ENCODE measurements at regions not wholly inside any gene's neighbourhood (a gene's known extent, or its start where the extent isn't known, plus 50 kb on each side); places are given as distances from the start of the nearest gene placed in this dataset.

GRCh38 chr9:107982745-107983144 lies 493.2 kb upstream of the KLF4 start:
- Histone ChIP-seq H3K36me3 (ENCODE audit: insufficient read depth, low read length) (no peaks in the 10 kb centered on the region), H2AFZ (ENCODE audit: low read depth, low read length) (no peak overlapping the region), H3K79me2 (ENCODE audit: insufficient read depth, low read length) (no peaks in the 10 kb centered on the region), H3K4me1 (ENCODE audit: insufficient read depth, low read length) (no peaks in the 10 kb centered on the region), H3K9me3 (ENCODE audit: insufficient read depth, low read depth, low read length) (no peaks in the 10 kb centered on the region), H3K4me2 (ENCODE audit: low read length) (no peak overlapping the region), H4K20me1 (ENCODE audit: insufficient read depth, low read length) (no peaks in the 10 kb centered on the region), H3K27me3 (ENCODE audit: insufficient read depth, low read length) (no peaks in the 10 kb centered on the region), H3K4me3 (ENCODE audit: insufficient read depth, low read depth, low read length) (no peak overlapping the region), H3K9ac (ENCODE audit: low read length) (no peak overlapping the region), H3K27ac (ENCODE audit: low read depth, low read length) (no peak overlapping the region)
- H3K27ac Mint-ChIP-seq (ENCODE audit: unreplicated experiment) = no peak overlapping the region
- H3K36me3 Mint-ChIP-seq (ENCODE audit: low read depth, unreplicated experiment) = no peaks in the 10 kb centered on the region
- H3K9me3 Mint-ChIP-seq (ENCODE audit: unreplicated experiment) = no peaks in the 10 kb centered on the region
- H3K4me1 Mint-ChIP-seq (ENCODE audit: low read depth, unreplicated experiment) = no peaks in the 10 kb centered on the region
- no peak for FAIRE-seq
- no peak for DNase-seq (ENCODE audit: low read depth)
- H3K27me3 Mint-ChIP-seq (ENCODE audit: low read depth, unreplicated experiment) = no peaks in the 10 kb centered on the region
- H3K4me3 Mint-ChIP-seq (ENCODE audit: unreplicated experiment) = no peak overlapping the region
- TF ChIP-seq EZH2 (IDR thresholded peaks at IDR 0.05; ENCODE audit: insufficient read depth, low read length) = no peak
- TF ChIP-seq, protein P1, sequence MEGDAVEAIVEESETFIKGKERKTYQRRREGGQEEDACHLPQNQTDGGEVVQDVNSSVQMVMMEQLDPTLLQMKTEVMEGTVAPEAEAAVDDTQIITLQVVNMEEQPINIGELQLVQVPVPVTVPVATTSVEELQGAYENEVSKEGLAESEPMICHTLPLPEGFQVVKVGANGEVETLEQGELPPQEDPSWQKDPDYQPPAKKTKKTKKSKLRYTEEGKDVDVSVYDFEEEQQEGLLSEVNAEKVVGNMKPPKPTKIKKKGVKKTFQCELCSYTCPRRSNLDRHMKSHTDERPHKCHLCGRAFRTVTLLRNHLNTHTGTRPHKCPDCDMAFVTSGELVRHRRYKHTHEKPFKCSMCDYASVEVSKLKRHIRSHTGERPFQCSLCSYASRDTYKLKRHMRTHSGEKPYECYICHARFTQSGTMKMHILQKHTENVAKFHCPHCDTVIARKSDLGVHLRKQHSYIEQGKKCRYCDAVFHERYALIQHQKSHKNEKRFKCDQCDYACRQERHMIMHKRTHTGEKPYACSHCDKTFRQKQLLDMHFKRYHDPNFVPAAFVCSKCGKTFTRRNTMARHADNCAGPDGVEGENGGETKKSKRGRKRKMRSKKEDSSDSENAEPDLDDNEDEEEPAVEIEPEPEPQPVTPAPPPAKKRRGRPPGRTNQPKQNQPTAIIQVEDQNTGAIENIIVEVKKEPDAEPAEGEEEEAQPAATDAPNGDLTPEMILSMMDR (IDR thresholded peaks at IDR 0.05; ENCODE audit: insufficient read depth, low read depth, low read length) = no peak

DNA sequence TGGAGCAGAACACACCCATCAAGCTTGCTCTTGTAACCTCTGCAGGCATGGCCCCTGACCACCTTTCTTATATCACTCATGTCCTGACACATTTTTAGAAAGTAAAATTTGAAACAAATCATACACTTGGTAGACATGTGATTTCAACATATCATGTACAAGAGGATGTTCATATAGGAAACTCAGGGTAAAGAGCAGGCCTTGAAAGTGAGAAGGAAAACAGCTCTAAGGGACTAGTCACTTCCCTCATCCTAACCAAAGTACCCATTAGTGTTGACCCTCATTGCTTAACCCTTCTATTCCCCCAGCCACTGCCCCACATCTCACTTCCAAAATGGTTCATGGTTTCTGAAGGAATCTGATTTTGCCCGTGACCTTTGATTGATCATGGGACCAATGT lies 492.4 kb upstream of the KLF4 start:
- Histone ChIP-seq H3K27me3 (ENCODE audit: insufficient read depth, low read length) (no peaks in the 10 kb centered on the region), H3K4me1 (ENCODE audit: insufficient read depth, low read length) (no peaks in the 10 kb centered on the region), H3K4me3 (ENCODE audit: insufficient read depth, low read depth, low read length) (no peak overlapping the region), H4K20me1 (ENCODE audit: insufficient read depth, low read length) (no peaks in the 10 kb centered on the region), H3K36me3 (ENCODE audit: insufficient read depth, low read length) (no peaks in the 10 kb centered on the region), H3K27ac (ENCODE audit: low read depth, low read length) (no peak overlapping the region), H3K4me2 (ENCODE audit: low read length) (no peak overlapping the region), H3K9me3 (ENCODE audit: insufficient read depth, low read depth, low read length) (no peaks in the 10 kb centered on the region), H2AFZ (ENCODE audit: low read depth, low read length) (no peak overlapping the region), H3K79me2 (ENCODE audit: insufficient read depth, low read length) (no peaks in the 10 kb centered on the region), H3K9ac (ENCODE audit: low read length) (no peak overlapping the region)
- Mint-ChIP-seq H3K4me3 (ENCODE audit: unreplicated experiment) (no peak overlapping the region), H3K9me3 (ENCODE audit: unreplicated experiment) (no peaks in the 10 kb centered on the region), H3K4me1 (ENCODE audit: low read depth, unreplicated experiment) (no peaks in the 10 kb centered on the region), H3K27ac (ENCODE audit: unreplicated experiment) (no peak overlapping the region), H3K27me3 (ENCODE audit: low read depth, unreplicated experiment) (no peaks in the 10 kb centered on the region), H3K36me3 (ENCODE audit: low read depth, unreplicated experiment) (no peaks in the 10 kb centered on the region)
- DNase-seq (ENCODE audit: low read depth) = no peak
- FAIRE-seq = no peak
- no peak for TF ChIP-seq EZH2 (IDR thresholded peaks at IDR 0.05; ENCODE audit: insufficient read depth, low read length)
- TF ChIP-seq, protein P1 (IDR thresholded peaks at IDR 0.05; ENCODE audit: insufficient read depth, low read depth, low read length) = no peak

GRCh38 chr9:107980984-107981383 lies 491.4 kb upstream of the KLF4 start:
- Histone ChIP-seq H3K9me3 (ENCODE audit: insufficient read depth, low read depth, low read length) (no peaks in the 10 kb centered on the region), H3K4me2 (ENCODE audit: low read length) (no peak overlapping the region), H3K4me1 (ENCODE audit: insufficient read depth, low read length) (no peaks in the 10 kb centered on the region), H3K4me3 (ENCODE audit: insufficient read depth, low read depth, low read length) (no peak overlapping the region), H4K20me1 (ENCODE audit: insufficient read depth, low read length) (no peaks in the 10 kb centered on the region), H3K27me3 (ENCODE audit: insufficient read depth, low read length) (no peaks in the 10 kb centered on the region), H3K79me2 (ENCODE audit: insufficient read depth, low read length) (no peaks in the 10 kb centered on the region), H3K36me3 (ENCODE audit: insufficient read depth, low read length) (no peaks in the 10 kb centered on the region), H3K27ac (ENCODE audit: low read depth, low read length) (no peak overlapping the region), H2AFZ (ENCODE audit: low read depth, low read length) (no peak overlapping the region), H3K9ac (ENCODE audit: low read length) (no peak overlapping the region)
- H3K27ac Mint-ChIP-seq (ENCODE audit: unreplicated experiment) = no peak overlapping the region
- H3K36me3 Mint-ChIP-seq (ENCODE audit: low read depth, unreplicated experiment) = no peaks in the 10 kb centered on the region
- FAIRE-seq (no peak), DNase-seq (ENCODE audit: low read depth) (no peak)
- H3K4me3 Mint-ChIP-seq (ENCODE audit: unreplicated experiment) = no peak overlapping the region
- H3K27me3 Mint-ChIP-seq (ENCODE audit: low read depth, unreplicated experiment) = peaks cover 3% of the 10 kb centered on the region
- no peaks in the 10 kb centered on the region for H3K9me3 Mint-ChIP-seq (ENCODE audit: unreplicated experiment)
- no peaks in the 10 kb centered on the region for H3K4me1 Mint-ChIP-seq (ENCODE audit: low read depth, unreplicated experiment)
- TF ChIP-seq, protein P1 (IDR thresholded peaks at IDR 0.05; ENCODE audit: insufficient read depth, low read depth, low read length) = no peak
- TF ChIP-seq EZH2 (IDR thresholded peaks at IDR 0.05; ENCODE audit: insufficient read depth, low read length) = no peak

All from astrocyte (in vitro differentiated cells and primary cell).